ENCODE measurements at regions not wholly inside any gene's neighbourhood (a gene's known extent, or its start where the extent isn't known, plus 50 kb on each side); places are given as distances from the start of the nearest gene placed in this dataset.

- TF ChIP-seq CTCF (IDR thresholded peaks at IDR 0.05): no peak
- TF ChIP-seq POLR2A (IDR thresholded peaks at IDR 0.05): no peak
These were observed 573.2 kb downstream of the CCDC171 start for GRCh38 chr9:16126042-16126441.
